GM12878 (cell line): ENCODE measurements at regions not wholly inside any gene's neighbourhood (a gene's known extent, or its start where the extent isn't known, plus 50 kb on each side); places are given as distances from the start of the nearest gene placed in this dataset.

Experiments
- ESRRA ChIP-seq: IDR thresholded peaks from 2 replicates; pipeline ENCODE4 v1.6.1; 2012; ENCODE audit warnings: mild to moderate bottlenecking, low read length, improper control_type of control experiment
- HDAC6 ChIP-seq: fragments of 200-600 bp; sonication (generic); IDR thresholded peaks from one replicate; pipeline ENCODE4 v1.8.0; 2017; ENCODE audit warnings: antibody characterized with exemption; ENCODE audit not compliant: unreplicated experiment
- KAT2A ChIP-seq: conservative IDR thresholded peaks from 2 replicates; pipeline ENCODE4 v1.6.1; 2011; ENCODE audit warnings: low read depth, low read length; ENCODE audit not compliant: control insufficient read depth
- PAX5 ChIP-seq: IDR thresholded peaks from 2 replicates; pipeline ENCODE4 v1.6.1; 2011; ENCODE audit warnings: low read depth, low read length, borderline replicate concordance
- STAT1 ChIP-seq: fragments of 450-650 bp; conservative IDR thresholded peaks from 2 replicates; pipeline ENCODE4 v1.6.1; 2014; ENCODE audit warnings: antibody characterized with exemption, mild to moderate bottlenecking
- ZNF592 ChIP-seq: fragments of 450-650 bp; IDR thresholded peaks from 2 replicates; pipeline ENCODE4 v1.6.1; 2017; ENCODE audit warnings: mild to moderate bottlenecking, moderate library complexity
- ZNF687 ChIP-seq: fragments of 450-650 bp; IDR thresholded peaks from 2 replicates; pipeline ENCODE4 v1.6.1; 2017; ENCODE audit warnings: mild to moderate bottlenecking, moderate library complexity

GRCh38 chr7:19508821-19509220 is 200.0 kb downstream of the POLR1F start (continued):
- TF ChIP-seq ZNF592 (no peak), ESRRA (no peak), KAT2A (no peak), PAX5 (no peak), ZNF687 (no peak), HDAC6 (no peak), STAT1 (no peak)
